GM19455 (cell line): ENCODE measurements at regions not wholly inside any gene's neighbourhood (a gene's known extent, or its start where the extent isn't known, plus 50 kb on each side); places are given as distances from the start of the nearest gene placed in this dataset.
"Not testable (repeated sequence)": the region's sequence is repeated elsewhere in the genome, so short reads cannot be mapped to it uniquely, and the experiment has no call there.

Source experiments
- ATAC-seq: cut with Tn5 transposase; IDR thresholded peaks from one replicate; pipeline ENCODE4 v1.9.1; 2021; ENCODE audit not compliant: unreplicated experiment

DNA sequence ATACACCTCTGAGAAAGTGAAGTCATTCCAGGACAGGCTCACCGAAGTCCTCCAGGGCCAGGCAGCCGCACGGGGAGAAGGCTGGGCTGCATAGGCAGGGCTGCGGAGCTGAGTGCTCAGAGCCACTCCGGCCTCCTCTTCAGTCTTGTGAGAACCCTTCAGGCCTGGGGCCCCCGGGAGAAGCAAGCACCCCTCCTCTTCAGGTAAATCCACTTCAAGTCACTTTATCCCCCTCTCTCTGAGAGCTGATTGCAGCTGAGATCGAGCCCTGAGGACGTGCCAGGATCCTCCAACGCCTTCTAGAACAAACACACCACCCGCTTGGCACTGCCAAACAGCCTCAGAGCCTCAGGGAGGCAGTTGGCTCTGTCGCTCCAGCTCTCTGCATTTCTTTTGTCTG, 1526.3 kb downstream of the BRD1 start:
- ATAC-seq: no peak

DNA sequence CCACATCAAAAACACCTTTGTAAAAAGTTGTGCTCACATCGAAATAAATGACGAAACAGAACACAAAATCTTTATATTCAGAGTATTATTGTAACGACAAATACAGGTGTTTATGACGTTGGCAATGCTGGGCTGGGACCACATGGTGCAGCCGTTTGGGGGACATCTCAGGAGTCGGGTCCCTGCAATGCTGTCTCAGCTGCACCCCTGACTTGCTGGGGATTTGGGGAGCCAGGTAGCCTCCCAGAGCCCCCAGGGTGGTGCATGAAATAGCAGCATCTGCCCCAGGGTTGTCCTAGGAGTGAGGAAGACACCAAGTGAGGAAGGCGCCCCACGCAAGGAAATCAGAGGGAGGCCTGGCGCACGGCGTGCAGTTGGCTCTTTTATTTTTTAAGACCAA, 1526.8 kb downstream of the BRD1 start:
- no peak for ATAC-seq

DNA sequence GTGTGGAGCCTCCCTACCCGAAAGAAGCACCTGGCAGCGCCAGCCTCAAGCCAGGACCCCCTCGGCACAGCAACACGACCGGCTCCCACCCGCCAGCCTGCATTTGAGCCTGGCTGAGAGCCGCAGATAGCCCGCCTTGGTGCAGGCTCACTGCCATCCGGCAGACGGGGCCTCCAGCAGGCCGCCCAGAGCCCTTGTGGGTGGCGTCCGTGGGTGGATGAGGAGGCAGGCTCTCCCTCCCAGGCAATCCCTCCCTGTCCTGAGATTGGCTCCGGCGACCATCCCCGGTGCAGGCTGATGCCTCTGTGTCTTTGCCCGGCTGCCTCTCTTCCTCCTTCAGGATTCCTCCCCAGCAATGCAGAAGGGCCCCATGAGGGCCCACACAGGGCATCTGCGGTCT, 1527.9 kb downstream of the BRD1 start:
- ATAC-seq: no peak

DNA sequence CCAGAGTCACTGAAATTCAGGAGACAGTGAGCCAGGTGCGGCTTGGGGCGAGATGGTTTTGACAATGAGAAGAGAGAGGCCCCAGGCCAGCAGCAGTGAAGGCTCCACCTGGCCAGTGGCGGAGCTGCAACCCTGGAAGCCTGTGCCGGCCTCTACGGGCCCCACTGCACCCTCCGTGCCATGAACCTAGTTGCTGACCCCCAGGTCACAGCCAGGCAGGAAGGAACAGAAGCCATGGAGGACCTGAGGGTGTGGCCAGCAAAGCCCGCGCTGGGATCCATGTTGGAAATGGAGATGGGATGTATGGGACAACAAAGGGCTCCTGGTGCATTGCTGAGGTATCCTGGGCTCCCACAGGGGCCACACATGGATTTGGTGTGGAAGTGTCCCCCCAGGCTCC, 1528.5 kb downstream of the BRD1 start:
- no peak for ATAC-seq

DNA sequence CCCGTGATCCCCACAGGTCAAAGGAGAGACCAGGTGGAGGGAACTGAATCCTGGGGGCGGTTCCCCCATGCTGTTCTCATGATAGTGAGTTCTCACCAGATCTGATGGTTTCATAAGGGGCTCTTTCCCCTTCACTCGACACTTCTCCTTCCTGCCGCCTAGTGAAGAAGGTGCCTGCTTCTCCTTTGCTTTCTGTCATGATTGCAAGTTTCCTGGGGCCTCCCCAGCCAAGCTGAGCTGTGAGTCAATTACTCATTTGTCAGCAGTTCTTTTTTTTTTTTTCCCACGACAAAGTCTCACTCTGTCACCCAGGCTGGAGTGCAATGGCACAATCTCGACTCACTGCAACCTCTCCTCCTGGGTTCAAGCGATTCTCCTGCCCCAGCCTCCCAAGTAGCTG, 1530.4 kb downstream of the BRD1 start:
- ATAC-seq: no peak

DNA sequence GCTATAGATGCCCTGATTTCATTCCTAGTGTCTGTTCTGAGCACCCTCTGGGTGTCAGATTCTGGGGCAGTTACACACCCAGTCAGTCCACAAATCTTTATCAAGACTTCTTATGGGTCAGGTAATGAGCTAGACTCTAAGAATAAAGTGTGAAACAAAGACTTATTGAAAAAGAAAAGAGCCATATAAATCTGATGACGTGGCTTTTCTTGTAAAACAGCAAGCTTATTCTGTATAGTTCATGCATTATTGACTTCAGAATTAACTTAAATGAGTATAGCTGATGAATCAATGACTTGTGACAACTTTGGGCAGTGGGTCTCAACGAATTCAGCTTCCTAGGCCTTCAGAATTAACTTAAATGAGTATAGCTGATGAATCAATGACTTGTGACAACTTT, 1527.5 kb downstream of the TBC1D22A start:
- not testable (repeated sequence) for ATAC-seq

DNA sequence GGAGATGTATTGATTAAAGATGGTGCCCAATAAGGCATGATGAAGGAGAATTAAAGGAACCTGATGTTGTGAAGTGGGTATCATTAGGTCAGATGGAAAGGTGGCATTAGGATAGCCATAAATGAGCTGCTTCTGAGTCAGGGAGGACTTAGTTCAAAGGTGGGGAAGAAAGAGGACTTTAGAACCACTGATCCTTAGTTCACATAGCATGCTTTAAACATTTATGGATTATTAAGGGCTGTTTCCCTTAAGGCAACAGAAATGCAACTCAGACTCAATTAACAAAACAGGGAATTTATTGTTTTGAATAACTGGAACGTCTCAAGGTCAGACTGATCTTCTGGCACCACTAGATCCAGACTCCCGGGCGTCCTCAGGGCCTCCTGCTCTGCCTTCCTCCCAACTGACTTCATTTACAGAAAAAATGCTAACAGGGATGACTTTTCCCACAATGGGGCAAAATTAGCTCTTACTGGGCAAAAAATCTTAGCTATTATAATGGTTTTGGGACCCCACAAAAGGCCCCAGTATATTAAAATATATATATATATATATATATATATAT, 1526.0 kb downstream of the TBC1D22A start:
- no peak for ATAC-seq

DNA sequence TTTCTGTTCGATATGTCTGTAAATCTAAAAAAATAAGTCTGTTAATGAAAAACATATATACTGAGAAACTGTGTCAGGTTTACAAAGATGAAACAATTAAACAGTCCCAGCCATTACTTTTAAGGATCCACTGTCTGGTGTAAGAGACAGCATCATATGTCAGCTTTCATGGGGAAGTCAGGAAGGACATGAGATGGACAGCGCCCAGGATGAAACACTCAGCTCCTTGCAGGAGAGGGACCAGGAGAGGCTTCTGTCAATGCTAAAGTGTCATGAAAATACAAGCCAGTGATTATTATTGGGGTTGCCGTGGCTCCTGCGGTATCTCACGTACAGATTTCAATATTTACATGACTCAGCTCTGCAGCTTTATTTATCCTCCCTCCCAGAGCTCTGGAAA, 1524.6 kb downstream of the TBC1D22A start:
- no peak for ATAC-seq

DNA sequence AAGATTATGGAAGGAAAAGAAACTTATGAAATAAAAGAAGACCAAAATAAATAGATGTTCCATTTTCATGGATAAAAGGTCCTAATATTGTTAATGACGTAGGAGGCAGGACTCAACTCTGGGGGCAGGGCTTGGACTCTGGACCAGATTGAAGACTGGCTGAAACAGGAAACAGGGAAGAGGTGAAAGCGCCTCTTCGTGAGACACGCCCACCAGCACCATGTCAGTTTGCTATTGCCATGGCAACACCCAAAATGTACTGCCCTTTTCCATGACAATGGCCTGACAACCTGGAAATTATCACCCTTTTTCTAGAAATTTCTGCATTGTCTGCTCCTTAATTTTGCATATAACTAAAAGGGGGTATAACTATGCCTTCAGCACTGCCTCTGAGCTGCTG, 1522.2 kb downstream of the TBC1D22A start:
- no peak for ATAC-seq

DNA sequence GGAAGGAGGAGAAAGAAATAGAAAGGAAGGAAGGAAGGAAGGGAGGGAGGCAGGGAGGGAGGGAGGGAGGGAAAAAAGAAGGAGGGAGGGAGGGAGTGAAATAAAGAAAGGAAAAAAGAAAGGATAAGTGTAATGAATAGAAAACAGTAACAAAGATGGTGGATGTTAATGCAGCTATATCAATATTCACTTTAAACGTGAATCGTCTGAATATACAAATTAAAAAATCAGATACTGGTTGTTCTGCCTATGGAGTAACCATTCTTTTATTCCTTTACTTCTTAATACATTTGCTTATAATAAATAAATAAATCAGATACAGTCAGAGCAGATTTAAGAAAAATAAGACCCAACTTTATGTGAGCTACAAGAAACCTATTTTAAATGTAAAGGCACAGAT, 1520.4 kb downstream of the TBC1D22A start:
- ATAC-seq: no peak

DNA sequence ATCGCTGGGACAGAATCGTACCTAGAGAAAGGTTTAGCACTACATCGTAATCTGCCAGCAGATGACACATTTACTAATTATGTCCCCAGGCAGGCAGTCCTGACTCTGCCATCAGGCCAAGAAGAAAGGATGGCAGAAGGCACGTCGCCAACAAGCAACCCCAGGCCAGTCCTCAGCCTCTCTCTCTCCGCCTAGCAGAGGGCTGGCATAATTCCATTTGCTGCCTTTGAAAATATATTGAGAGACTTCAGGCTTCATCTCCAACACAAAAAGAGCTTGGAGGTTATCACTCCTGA, 1517.0 kb downstream of the TBC1D22A start:
- ATAC-seq: no peak

DNA sequence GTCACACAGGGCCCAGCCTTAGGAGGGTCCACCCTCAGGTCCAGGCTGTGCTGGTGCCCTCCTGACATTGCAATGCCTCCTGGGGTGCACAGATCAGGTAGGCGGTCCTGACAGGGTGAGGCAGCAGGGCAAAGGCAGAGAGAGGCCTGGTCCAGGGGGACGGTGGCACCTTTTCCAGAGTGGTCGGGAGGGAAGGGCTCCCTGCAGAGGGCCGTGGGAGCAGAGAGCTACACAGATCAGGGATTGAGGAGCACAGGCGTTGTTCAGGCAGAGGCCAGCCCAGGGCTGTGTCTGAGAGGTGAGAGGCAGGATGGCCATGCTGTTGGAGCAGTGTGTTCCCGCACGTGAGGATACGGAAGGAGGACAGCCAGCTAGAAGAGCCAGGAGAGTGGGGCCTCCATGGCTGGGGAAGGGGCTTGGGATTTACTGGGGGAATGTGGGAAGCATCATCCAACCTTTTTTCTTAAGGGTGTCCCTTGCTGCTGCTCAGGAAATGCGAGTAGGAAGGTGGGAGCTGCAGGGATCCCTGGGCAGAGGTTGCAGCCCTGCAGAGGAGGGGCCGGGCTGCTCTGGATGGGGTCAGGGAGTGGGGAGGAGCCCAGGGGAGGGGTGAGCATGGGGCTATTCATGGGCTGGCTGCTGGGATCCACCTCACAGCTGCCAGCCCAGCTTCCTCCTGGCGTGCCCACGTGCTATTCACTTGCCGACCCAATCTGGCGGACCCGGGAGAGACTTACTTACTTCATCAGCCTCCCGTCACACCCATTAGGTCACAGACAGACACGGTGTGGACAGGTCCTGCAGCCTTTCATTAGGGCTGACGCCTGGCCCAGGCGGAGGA, 1516.4 kb downstream of the TBC1D22A start:
- no peak for ATAC-seq

DNA sequence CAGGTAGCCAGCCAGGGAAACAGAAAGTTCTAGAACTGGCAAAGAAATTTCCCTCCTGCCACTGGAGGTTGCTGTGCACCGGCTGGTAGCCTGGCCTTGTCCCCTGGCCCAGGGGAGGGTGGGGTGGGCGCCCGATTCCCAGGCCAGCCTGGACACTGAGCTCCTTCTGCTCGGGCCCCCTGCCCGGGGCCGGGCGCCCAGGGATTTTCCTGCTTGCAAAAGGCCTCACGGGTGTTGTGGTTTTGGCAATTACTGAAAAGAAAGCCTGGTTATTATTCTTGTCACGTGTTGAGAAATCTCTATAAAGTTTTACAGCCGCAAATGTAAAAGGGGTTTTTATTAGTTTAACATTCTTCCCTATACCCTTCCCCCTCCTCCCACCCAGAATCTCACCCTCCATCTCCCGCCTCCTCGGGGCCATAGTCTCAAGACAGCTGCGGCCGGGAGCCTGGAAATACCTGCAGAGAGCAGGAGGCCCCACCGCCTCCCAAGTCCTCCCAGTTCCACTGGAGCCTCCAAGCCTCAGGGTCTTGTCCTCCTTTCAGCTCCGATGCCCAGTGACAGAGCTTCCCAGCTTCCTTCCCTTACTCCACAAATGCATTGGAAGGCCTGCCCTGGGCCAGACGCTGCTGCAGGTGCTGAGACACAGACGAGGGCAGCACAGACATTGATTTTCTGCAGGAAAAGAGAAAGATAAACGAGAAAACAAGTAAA, 1515.6 kb downstream of the TBC1D22A start:
- no peak for ATAC-seq

DNA sequence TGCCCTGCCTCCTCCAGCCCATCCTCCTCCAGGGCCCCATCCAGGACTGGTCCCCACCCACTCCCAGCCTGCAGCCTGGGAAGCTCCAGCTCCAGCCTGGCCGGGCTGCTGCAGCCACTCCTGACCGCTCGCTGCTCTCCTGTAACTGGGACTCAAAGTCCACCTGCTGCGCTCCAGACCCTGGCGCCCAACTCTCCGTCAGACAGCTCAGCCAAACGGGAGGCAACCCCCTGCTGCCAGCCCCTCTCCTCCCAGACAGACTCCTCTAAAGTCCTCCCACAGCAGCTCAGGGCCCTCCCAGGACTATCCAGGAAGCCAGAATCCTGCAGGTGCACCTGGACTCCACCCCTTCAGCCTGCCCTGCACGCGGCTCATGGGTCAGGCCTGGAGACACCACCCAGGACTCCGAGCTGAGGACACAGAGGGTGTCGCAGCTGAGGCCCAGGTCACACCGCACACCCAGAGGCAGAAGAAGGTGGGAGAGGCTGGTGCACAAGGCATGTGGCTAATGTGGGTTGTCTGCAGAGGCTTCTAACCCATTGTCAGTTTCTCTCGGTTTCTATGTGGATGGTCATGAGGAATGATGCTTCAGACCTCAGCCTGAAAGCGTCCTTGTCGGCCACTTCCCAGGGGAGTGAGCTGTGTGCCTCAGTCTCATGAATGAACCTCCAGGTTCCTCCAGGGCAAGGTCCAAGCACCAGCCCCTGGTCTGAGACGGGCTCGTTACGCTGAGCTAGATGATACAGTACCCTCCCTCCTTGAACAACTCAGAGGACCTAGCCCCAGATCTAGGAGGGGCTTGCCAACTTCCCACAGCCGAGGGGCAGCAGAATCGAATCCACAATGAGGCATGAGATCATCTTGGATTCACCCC, 1514.8 kb downstream of the TBC1D22A start:
- no peak for ATAC-seq

DNA sequence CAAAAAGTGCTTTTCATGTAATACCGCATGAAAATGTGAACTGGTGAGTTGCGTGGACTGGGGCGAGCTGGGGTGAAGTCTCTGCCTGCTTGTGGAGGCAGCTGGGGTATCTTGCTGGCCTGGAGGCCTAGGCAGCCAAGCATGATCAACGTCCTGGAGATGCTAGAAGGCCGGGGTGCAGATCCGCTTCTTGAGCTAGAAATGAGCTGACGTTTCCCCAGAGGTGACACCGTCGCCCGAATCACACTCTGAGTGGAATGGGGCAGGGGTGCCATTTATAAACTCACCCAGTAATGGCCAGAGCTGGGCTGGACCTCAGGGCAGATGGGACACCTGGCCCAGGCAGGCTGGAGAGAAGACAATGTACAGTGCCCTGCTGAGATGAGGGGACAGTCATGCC, 1513.0 kb downstream of the TBC1D22A start:
- ATAC-seq: no peak

DNA sequence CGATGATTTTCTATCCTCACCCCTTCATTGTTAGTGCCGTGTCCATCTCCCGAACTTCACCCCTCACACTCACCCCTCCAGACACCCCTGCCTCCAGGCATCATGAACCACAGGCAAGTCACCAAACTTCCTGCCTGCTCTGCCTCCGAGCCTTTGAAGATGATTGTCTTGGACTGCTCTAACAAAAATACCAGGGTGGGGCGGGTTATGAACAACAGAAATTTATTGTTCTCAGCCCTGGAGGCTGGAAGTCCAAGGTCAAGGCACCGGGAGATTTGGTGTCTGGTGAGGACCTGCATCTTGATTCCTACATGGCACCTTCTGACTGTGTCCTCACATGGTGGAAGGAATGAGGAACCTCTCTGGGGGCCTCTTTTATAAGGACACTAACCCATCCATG, 1508.3 kb downstream of the TBC1D22A start:
- no peak for ATAC-seq

DNA sequence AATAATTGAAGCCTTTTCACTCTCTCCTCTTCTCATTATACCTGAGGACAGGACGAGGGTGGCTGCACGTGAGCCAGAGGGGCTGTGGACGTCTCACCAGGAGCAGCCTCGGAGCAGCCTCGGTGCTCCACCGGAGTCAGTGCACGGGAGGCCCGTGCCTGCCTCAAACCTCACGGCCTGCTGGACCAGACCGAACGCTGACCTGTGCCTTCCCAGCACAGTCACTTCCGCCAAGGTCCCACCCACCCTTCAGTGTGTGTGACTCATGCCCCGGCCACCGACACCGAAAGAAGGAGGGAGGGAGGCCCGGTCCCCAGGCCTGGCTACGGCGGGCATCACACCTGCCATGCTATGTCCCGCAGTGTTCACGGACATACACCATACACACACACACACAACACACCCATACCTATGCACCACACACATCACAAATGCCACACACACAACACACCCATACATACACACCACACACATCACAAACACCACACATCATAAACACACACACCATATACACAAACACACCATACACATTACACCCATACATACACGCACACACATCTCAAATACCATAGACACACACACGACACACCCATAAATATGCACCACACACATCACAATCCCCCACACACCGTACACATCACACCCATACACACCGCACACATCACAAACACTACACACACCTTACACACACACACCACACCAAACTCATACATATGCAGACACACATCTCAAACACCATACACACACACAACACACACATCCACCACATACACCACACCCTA, 1506.5 kb downstream of the TBC1D22A start:
- ATAC-seq: no peak

DNA sequence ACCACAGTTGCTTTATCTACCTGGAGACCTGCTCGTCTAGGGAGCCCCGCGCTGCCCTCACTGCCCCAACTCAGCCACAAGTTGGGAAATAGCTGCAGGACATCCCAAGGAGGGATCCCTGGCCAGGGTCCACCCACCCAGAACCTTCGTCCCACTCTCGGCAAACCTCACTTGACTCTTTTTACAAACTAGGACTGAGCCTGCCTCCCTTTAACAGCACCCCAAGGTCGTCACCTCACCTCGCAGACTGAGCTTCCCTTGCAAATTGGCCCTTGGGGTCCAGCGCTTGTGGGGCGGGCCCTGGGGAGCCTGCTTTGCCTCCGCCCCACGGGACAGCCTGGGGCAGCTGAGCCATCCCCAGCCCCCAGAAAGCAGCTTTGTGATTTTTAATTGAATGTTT, 1505.8 kb downstream of the TBC1D22A start:
- no peak for ATAC-seq

DNA sequence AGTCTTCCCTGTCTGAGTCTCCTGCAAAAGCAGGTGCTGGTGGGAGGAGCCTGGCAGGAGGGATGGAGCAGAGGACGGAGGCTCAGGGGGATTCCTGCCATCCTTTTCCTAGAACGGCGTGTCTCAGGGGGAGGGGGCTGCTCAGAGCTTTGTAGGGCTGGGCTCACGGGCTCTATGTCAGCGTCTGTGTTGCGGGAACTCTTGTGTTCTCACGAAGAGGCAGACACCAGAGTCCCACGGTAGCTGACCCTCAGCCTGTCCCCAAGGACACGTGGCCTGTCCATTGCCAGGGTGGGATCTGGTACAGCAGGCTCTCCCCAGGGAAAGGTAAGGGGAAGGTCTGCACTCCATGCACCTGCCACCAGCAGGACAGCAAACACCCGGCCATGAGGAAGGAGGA, 1505.2 kb downstream of the TBC1D22A start:
- no peak for ATAC-seq

DNA sequence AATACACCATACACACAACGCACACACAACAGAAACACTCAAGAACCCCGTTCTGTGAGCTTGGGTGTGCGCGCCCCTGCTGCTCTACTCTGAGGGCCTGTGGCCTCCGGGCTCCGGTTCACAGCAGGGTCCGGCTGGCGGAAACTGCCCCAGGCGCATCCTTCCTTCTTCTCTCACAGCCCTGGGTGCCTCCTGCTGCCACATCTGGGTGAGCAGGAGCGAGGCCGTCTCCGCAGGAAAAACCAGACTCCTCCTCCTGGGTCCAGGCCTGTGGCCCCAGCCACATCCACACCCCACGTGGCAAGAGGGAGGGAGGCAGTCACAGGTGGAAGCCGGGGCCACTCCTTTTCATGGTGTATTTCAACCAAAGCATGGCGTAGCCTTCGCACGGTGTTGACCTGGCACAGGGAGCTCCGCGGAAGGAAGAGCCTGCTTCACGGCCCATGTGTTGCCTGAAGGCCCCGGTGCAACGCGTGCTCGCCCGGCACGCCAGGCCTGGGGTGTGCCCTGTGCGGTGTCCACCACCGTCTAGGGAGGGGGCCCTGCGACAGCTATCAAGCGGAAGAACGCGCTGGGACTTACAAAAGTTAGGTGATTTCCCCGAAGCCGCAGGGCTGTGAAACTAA, 1502.7 kb downstream of the TBC1D22A start:
- ATAC-seq: no peak
